GM08714 (cell line): ENCODE measurements at regions not wholly inside any gene's neighbourhood (a gene's known extent, or its start where the extent isn't known, plus 50 kb on each side); places are given as distances from the start of the nearest gene placed in this dataset.
A peak's percentile ranks its signal among the peaks of the same experiment; 100 is the strongest.
"Not testable (repeated sequence)": the region's sequence is repeated elsewhere in the genome, so short reads cannot be mapped to it uniquely, and the experiment has no call there.

Experiments
- H3K4me3 ChIP-seq: fragments of 200-500 bp; sonication (Bioruptor generic); 2 replicates; pipeline ENCODE4 v1.5.1; 2014; ENCODE audit warnings: mild to moderate bottlenecking, low read length, inconsistent platforms
- ZNF274 ChIP-seq: IDR thresholded peaks from 2 replicates; pipeline ENCODE4 v1.6.1; 2012; ENCODE audit warnings: mild to moderate bottlenecking, low read depth, low read length

- no peak overlapping the region for H3K4me3 ChIP-seq
- TF ChIP-seq ZNF274 = no peak
Observed at GRCh38 chr6:56790414-56790813, 147.7 kb upstream of the DST start.

- H3K4me3 ChIP-seq = no peak overlapping the region
- no peak for TF ChIP-seq ZNF274
Observed at GRCh38 chr6:56789879-56790278, 147.2 kb upstream of the DST start.

DNA sequence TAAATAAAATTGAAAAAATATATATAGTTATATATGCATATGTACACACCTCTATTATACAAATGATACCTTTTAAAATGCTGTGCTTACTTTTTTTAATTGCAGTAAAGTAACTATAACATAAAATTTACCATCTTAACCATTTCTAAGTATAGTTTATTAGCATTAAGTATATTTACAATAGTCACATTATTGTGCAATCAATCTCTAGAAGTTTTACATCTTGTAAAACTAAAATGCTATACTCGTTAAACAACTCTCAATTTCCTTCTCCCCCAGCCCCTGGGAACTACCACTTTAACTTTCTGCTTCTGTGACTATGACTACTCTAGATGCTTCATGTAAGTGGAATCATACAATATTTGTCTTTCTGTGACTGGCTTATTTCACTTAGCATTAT, 146.7 kb upstream of the DST start:
- no peak for TF ChIP-seq ZNF274
- no peak overlapping the region for H3K4me3 ChIP-seq

DNA sequence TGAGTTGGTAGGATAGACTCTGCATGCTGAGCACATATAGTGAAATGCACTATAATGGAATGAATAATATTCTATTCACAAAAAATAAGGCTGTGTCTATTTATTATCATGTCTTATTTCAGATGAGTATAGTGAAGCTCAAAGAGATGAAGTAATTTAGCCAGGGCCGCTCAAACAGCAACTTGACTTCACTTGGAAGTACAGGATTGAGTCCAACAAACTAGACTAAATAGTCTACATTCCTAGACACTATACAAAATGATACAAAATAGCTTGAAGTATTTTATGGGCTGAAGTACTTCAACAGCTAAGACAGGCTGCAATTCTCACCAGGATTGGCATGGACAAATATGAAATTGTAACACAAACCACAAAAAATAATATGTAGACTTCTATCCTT, 144.5 kb upstream of the DST start:
- no peak overlapping the region for H3K4me3 ChIP-seq
- TF ChIP-seq ZNF274 = no peak

- TF ChIP-seq ZNF274 = no peak
- no peak overlapping the region for H3K4me3 ChIP-seq
Observed at GRCh38 chr6:56786256-56786655, 143.6 kb upstream of the DST start.

GRCh38 chr6:56785536-56785935, 142.8 kb upstream of the DST start:
- H3K4me3 ChIP-seq = not testable (repeated sequence)

- not testable (repeated sequence) for H3K4me3 ChIP-seq
Observed at GRCh38 chr6:56780109-56780508, 137.4 kb upstream of the DST start.

GRCh38 chr6:56778503-56778902, 135.8 kb upstream of the DST start:
- not testable (repeated sequence) for H3K4me3 ChIP-seq

- no peak overlapping the region for H3K4me3 ChIP-seq
- no peak for TF ChIP-seq ZNF274
Observed at GRCh38 chr6:56775498-56776166, 132.9 kb upstream of the DST start.

DNA sequence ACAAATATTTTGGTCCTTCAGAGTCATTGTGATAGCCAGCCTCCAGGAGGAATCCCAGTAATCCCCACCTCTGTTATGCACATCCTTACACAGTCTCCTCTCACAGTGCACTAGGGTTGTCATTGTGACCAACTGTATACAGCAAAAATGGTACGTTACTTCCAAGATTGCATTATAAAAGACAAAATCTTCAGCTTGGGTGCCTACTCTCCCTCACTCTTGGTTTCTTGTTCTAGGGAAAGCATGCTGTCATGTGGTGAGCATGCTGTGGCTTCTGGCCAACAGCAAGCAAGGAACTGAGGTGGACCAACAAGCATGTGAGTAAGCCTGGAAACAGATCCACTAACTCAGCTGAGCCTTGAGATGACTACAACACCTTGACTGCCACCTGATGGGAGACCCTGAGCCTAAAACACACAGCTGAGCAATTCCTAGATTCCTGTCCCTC, 130.1 kb upstream of the DST start:
- no peak overlapping the region for H3K4me3 ChIP-seq
- no peak for TF ChIP-seq ZNF274

DNA sequence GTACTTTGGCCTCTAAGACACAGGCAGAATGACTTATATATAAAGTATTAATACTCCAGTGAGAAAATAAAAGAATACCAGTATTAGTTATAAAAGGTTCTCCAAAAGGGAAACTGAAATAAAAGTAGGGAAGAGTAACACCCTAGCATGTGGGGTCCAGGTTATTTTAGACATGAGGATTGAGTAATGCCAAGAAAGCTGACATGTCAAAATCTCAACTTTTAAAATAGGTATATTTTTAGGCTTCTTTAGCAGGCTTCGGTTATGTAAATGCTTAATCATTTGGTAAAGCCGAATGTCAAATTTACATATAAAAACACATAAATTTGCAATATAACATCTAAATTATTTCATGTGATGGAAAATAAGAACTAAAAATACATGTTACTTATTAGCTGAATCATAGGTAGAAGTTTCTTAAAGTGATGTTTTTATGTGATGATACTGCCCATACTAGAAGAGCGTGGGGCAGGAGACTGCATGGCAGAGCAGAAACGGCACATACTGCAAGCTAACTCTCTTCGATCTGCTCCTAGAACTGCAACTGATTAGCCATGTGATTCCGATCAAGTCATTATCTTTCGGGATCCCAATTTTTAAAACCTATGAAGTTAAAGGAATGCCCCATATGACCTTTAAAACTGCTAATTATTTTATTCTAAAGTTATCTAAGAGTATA, 129.4 kb upstream of the DST start:
- TF ChIP-seq ZNF274 = no peak
- H3K4me3 ChIP-seq = no peak overlapping the region

DNA sequence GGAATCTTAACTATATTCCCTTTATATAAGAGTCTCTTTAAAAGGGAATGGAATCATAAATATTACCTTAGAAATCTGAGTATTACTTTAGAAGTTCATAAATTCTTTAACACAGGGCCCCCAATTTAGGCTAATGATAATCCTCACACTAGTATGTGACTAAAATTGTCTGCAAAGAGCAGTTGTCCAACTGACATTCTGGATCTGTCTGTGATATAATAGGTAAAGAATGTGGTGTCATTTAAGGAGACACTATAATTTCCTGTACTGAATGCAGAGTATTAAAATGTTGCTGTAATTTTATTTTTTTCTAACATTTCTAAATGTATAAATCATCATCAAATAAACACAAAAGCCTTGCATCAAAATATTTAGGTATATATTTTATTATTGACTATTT, 128.5 kb upstream of the DST start:
- no peak for TF ChIP-seq ZNF274
- no peak overlapping the region for H3K4me3 ChIP-seq

DNA sequence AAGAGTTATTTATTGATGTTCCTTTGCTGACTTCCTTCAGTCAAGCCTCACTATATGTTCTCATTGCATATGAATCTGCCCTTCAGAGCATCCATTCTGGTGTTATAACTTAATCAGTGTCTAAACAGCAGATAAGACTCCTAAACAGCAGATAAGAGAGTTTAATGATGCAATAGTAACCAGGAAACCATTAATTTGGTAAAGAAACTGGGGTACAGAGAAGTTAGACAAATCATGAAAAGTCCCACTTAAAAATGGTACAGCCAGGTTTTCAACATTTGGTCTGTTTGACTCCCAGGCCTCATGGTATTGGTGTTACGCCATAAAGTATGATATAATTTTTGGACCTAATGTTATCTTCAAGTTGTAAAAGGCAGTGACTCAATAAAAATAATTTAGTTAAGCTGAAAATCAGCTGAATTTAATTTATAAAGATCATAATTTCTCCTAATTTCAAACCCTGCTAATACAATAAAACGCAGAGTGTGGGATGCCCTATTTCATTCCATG, 127.4 kb upstream of the DST start:
- H3K4me3 ChIP-seq = no peak overlapping the region
- TF ChIP-seq ZNF274 = no peak

- no peak for TF ChIP-seq ZNF274
Observed at GRCh38 chr6:56767892-56768531, 125.3 kb upstream of the DST start.

DNA sequence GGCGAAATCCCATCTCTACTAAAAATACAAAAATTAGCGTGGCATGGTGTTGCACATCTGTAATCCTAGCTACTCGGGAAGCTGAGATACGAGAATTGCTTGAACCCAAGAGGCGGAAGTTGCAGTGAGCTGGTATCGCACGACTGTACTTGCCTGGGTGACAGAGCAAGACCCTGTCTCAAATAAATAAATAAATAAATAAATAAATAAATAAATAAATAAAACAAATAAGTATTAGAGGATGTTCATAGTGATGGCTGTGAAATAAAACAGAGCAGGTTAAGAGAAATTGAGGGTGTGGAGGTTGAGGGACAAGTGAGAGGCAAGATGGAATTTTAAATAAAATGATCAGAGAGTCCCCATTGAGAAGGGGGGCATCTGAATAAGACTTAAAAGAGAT, 124.7 kb upstream of the DST start:
- no peak for TF ChIP-seq ZNF274
- peak overlapping the region; percentile 27; the same call in 1 of the 2 replicates for H3K4me3 ChIP-seq

More at GRCh38 chr6:56767892-56768531, 125.3 kb upstream of the DST start:
- no peak overlapping the region for H3K4me3 ChIP-seq

DNA sequence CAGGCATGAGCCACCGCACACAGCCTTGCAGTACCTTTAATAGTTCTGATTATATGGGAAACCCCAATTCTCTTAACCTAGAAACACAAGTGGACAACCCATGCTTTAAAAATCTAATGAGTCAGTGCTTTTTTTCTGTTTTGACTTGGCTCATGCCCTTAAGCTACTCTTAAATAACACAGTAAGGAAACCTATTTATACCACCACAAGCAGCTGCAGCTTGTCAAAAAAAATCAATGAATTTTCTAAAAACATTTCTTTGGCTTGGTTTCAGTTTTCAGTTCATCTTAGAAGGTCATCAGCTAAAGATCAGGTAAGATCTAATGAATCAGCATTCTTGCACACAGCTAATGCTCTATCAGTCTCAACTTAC, 124.1 kb upstream of the DST start:
- H3K4me3 ChIP-seq = no peak overlapping the region; the same call in 1 of the 2 replicates
- TF ChIP-seq ZNF274 = no peak
